Stimulated activated naive B cell treated with anti-CD40 and anti-IgM and Interleukin-4, amounts not matched to agents 10 μg/mL and 1 μg/mL and 100 μg/mL, for 72 hours (primary cell): ENCODE measurements at regions not wholly inside any gene's neighbourhood (a gene's known extent, or its start where the extent isn't known, plus 50 kb on each side); places are given as distances from the start of the nearest gene placed in this dataset.

Experiments
- ATAC-seq, 2 donors: fragments of 150-1000 bp; cut with Tn5 transposase; replicated peaks; 2 replicates each; pipeline ENCODE4 v1.10.0; 2021; ENCODE audit warnings: moderate library complexity in 1 of 2
- DNase-seq: peaks from one replicate; pipeline ENCODE4 v3.0.0; 2021
- H3K27ac Mint-ChIP-seq: one replicate; pipeline ENCODE4 v1.8.0; 2022; ENCODE audit warnings: mild to moderate bottlenecking, mixed read lengths
- H3K27me3 Mint-ChIP-seq, 2 donors: one replicate each; pipeline ENCODE4 v1.8.0; 2022; ENCODE audit warnings: mixed read lengths in 2 of 2
- H3K36me3 Mint-ChIP-seq, 2 donors: one replicate each; pipeline ENCODE4 v1.8.0; 2022; ENCODE audit warnings: mixed read lengths in 2 of 2, mild to moderate bottlenecking in 1 of 2
- H3K4me1 Mint-ChIP-seq, 2 donors: one replicate each; pipeline ENCODE4 v1.8.0; 2022; ENCODE audit warnings: mixed read lengths in 2 of 2, mild to moderate bottlenecking in 1 of 2
- H3K4me3 Mint-ChIP-seq, 2 donors: one replicate each; pipeline ENCODE4 v1.8.0; 2022; ENCODE audit warnings: mild to moderate bottlenecking in 2 of 2, mixed read lengths in 2 of 2, moderate library complexity in 1 of 2
- H3K9me3 Mint-ChIP-seq, 2 donors: one replicate each; pipeline ENCODE4 v1.8.0; 2022; ENCODE audit warnings: mixed read lengths in 2 of 2, mild to moderate bottlenecking in 1 of 2

GRCh38 chr10:37703833-37704382 lies 153.5 kb downstream of the ZNF248 start:
- ATAC-seq = no peak
- Mint-ChIP-seq H3K27ac (no peak overlapping the region), H3K4me3 (no peak overlapping the region), H3K27me3 (no peaks in the 10 kb centered on the region), H3K4me1 (no peaks in the 10 kb centered on the region), H3K36me3 (peaks cover 0 to 2% of the 10 kb centered on the region in 2 donors), H3K9me3 (peaks cover 4 to 21% of the 10 kb centered on the region in 2 donors)
- no peak for DNase-seq

GRCh38 chr10:37703114-37703513 lies 154.3 kb downstream of the ZNF248 start:
- Mint-ChIP-seq H3K4me1 (no peaks in the 10 kb centered on the region), H3K4me3 (no peak overlapping the region), H3K36me3 (peaks cover 0 to 2% of the 10 kb centered on the region in 2 donors), H3K27ac (no peak overlapping the region), H3K9me3 (peaks cover 4 to 21% of the 10 kb centered on the region in 2 donors), H3K27me3 (no peaks in the 10 kb centered on the region)
- ATAC-seq (no peak), DNase-seq (no peak)

- Mint-ChIP-seq H3K36me3 (peaks cover 0 to 2% of the 10 kb centered on the region in 2 donors), H3K27ac (no peak overlapping the region), H3K9me3 (peaks cover 4 to 21% of the 10 kb centered on the region in 2 donors), H3K4me3 (no peak overlapping the region), H3K4me1 (no peaks in the 10 kb centered on the region), H3K27me3 (no peaks in the 10 kb centered on the region)
- DNase-seq = no peak
- no peak for ATAC-seq
Observed at GRCh38 chr10:37701781-37702493, 155.5 kb downstream of the ZNF248 start.

- Mint-ChIP-seq H3K27me3 (no peaks in the 10 kb centered on the region), H3K9me3 (peaks cover 6 to 22% of the 10 kb centered on the region in 2 donors), H3K27ac (no peak overlapping the region), H3K4me3 (no peak overlapping the region), H3K36me3 (peaks cover 0 to 2% of the 10 kb centered on the region in 2 donors), H3K4me1 (no peaks in the 10 kb centered on the region)
- no peak for ATAC-seq
- no peak for DNase-seq
Observed at GRCh38 chr10:37700886-37701780, 156.3 kb downstream of the ZNF248 start.

GRCh38 chr10:37687581-37687980 lies 169.8 kb downstream of the ZNF248 start:
- no peaks in the 10 kb centered on the region for H3K4me1 Mint-ChIP-seq
- H3K27me3 Mint-ChIP-seq = no peaks in the 10 kb centered on the region
- H3K27ac Mint-ChIP-seq = no peak overlapping the region
- no peak overlapping the region for H3K4me3 Mint-ChIP-seq
- H3K9me3 Mint-ChIP-seq = peaks cover 18 to 22% of the 10 kb centered on the region in 2 donors
- ATAC-seq (no peak), DNase-seq (no peak)
- no peaks in the 10 kb centered on the region for H3K36me3 Mint-ChIP-seq

GRCh38 chr10:37685741-37686683 lies 171.4 kb downstream of the ZNF248 start:
- no peak for ATAC-seq
- H3K4me1 Mint-ChIP-seq = no peaks in the 10 kb centered on the region
- peaks cover 22 to 27% of the 10 kb centered on the region in 2 donors for H3K9me3 Mint-ChIP-seq

GRCh38 chr10:37684765-37685164 lies 172.6 kb downstream of the ZNF248 start:
- ATAC-seq (no peak), DNase-seq (no peak)
- Mint-ChIP-seq H3K4me3 (no peak overlapping the region), H3K27ac (no peak overlapping the region), H3K9me3 (peaks cover 22 to 23% of the 10 kb centered on the region in 2 donors), H3K36me3 (peaks cover 0 to 3% of the 10 kb centered on the region in 2 donors), H3K4me1 (no peaks in the 10 kb centered on the region), H3K27me3 (no peaks in the 10 kb centered on the region)

More at GRCh38 chr10:37685741-37686683, 171.4 kb downstream of the ZNF248 start:
- H3K36me3 Mint-ChIP-seq = peaks cover 0 to 3% of the 10 kb centered on the region in 2 donors
- H3K27ac Mint-ChIP-seq = no peak overlapping the region
- no peaks in the 10 kb centered on the region for H3K27me3 Mint-ChIP-seq
- H3K4me3 Mint-ChIP-seq = no peak overlapping the region
- no peak for DNase-seq

GRCh38 chr10:37682617-37683016 lies 174.8 kb downstream of the ZNF248 start:
- ATAC-seq (no peak), DNase-seq (no peak)
- H3K9me3 Mint-ChIP-seq = peaks cover 19 to 23% of the 10 kb centered on the region in 2 donors
- H3K4me1 Mint-ChIP-seq = no peaks in the 10 kb centered on the region
- no peak overlapping the region for H3K27ac Mint-ChIP-seq
- no peak overlapping the region for H3K4me3 Mint-ChIP-seq
- no peaks in the 10 kb centered on the region for H3K27me3 Mint-ChIP-seq
- H3K36me3 Mint-ChIP-seq = peaks cover 0 to 3% of the 10 kb centered on the region in 2 donors

GRCh38 chr10:37681617-37681999 lies 175.8 kb downstream of the ZNF248 start:
- H3K27ac Mint-ChIP-seq = no peak overlapping the region
- no peak for ATAC-seq
- peaks cover 0 to 3% of the 10 kb centered on the region in 2 donors for H3K36me3 Mint-ChIP-seq
- H3K9me3 Mint-ChIP-seq = peaks cover 13 to 19% of the 10 kb centered on the region in 2 donors
- no peak for DNase-seq
- H3K4me3 Mint-ChIP-seq = no peak overlapping the region
- H3K4me1 Mint-ChIP-seq = no peaks in the 10 kb centered on the region
- H3K27me3 Mint-ChIP-seq = no peaks in the 10 kb centered on the region

- DNase-seq (no peak), ATAC-seq (no peak)
- Mint-ChIP-seq H3K4me1 (no peaks in the 10 kb centered on the region), H3K27ac (no peak overlapping the region), H3K27me3 (no peaks in the 10 kb centered on the region), H3K36me3 (peaks cover 0 to 3% of the 10 kb centered on the region in 2 donors), H3K9me3 (peaks cover 13 to 17% of the 10 kb centered on the region in 2 donors), H3K4me3 (no peak overlapping the region)
Observed at GRCh38 chr10:37680716-37681616, 176.4 kb downstream of the ZNF248 start.

- DNase-seq (no peak), ATAC-seq (no peak)
- H3K36me3 Mint-ChIP-seq = peaks cover 0 to 3% of the 10 kb centered on the region in 2 donors
- H3K27ac Mint-ChIP-seq = no peak overlapping the region
- peaks cover 15 to 19% of the 10 kb centered on the region in 2 donors for H3K9me3 Mint-ChIP-seq
- no peak overlapping the region for H3K4me3 Mint-ChIP-seq
- no peaks in the 10 kb centered on the region for H3K4me1 Mint-ChIP-seq
- H3K27me3 Mint-ChIP-seq = no peaks in the 10 kb centered on the region
Observed at GRCh38 chr10:37680243-37680683, 177.1 kb downstream of the ZNF248 start.

GRCh38 chr10:37679465-37679864 lies 177.9 kb downstream of the ZNF248 start:
- no peaks in the 10 kb centered on the region for H3K4me1 Mint-ChIP-seq
- H3K9me3 Mint-ChIP-seq = peaks cover 16% of the 10 kb centered on the region in 2 donors
- no peaks in the 10 kb centered on the region for H3K27me3 Mint-ChIP-seq
- peaks cover 0 to 3% of the 10 kb centered on the region in 2 donors for H3K36me3 Mint-ChIP-seq
- H3K27ac Mint-ChIP-seq = no peak overlapping the region
- no peak overlapping the region for H3K4me3 Mint-ChIP-seq
- ATAC-seq (no peak), DNase-seq (no peak)

- Mint-ChIP-seq H3K27ac (no peak overlapping the region), H3K4me3 (no peak overlapping the region), H3K9me3 (peaks cover 14 to 17% of the 10 kb centered on the region in 2 donors), H3K27me3 (no peaks in the 10 kb centered on the region), H3K4me1 (no peaks in the 10 kb centered on the region), H3K36me3 (no peaks in the 10 kb centered on the region)
- DNase-seq = no peak
- no peak for ATAC-seq
Observed at GRCh38 chr10:37675449-37675848, 182.0 kb downstream of the ZNF248 start.
